ENCODE measurements at regions not wholly inside any gene's neighbourhood (a gene's known extent, or its start where the extent isn't known, plus 50 kb on each side); places are given as distances from the start of the nearest gene placed in this dataset.

GRCh38 chr11:93032580-93032979 lies 63.1 kb downstream of the MTNR1B start:
- H3K4me3 ChIP-seq: no peak overlapping the region
- H2AFZ ChIP-seq (ENCODE audit: low read depth, low read length): no peak overlapping the region
- intact Hi-C loops (cut with micrococcal nuclease): no loop called here
- POLR2A ChIA-PET: no interaction called here
- no peak for DNase-seq (ENCODE audit: extremely low read depth in 1 of 4, low spot score in 3 of 4)
- BruUV-seq (replicated peaks): no TSS peak
- no peaks in the 10 kb centered on the region for H3K9me3 ChIP-seq (replicated peaks; ENCODE audit: control insufficient read depth, insufficient read depth, low read depth, low read length)
- WGBS (ENCODE audit: insufficient coverage, low coverage, missing lambda C conversion rate): 0% methylated on average over 2 of the region's 2 CpGs
- ATAC-seq: no peak
- CTCF ChIA-PET (ENCODE audit: low intra/inter-chr PET ratio): no interaction called here
- H3K4me1 ChIP-seq (replicated peaks in 1 of 2; ENCODE audit: control insufficient read depth in 2 of 2, insufficient read depth in 2 of 2, low read length in 2 of 2): no peaks in the 10 kb centered on the region; a peak in 1 of 5 replicates
- no peak overlapping the region for H3K9ac ChIP-seq (ENCODE audit: insufficient read depth in 1 of 2, low read depth in 2 of 2, low read length in 2 of 2)
- H3K27me3 ChIP-seq (ENCODE audit: control insufficient read depth in 2 of 2, insufficient read depth in 2 of 2, low read length in 2 of 2): no peaks in the 10 kb centered on the region
- no peaks in the 10 kb centered on the region for H3K36me3 ChIP-seq (ENCODE audit: control insufficient read depth, insufficient read depth, low read length)
- TF ChIP-seq CXXC5 (CRISPR knock-in tag; IDR thresholded peaks at IDR 0.05) (no peak), MAFG (tag; conservative IDR thresholded peaks at IDR 0.05) (no peak), FOXM1 (IDR thresholded peaks at IDR 0.05; ENCODE audit: low read depth) (no peak), FOXM1 (CRISPR knock-in tag; IDR thresholded peaks at IDR 0.05; ENCODE audit: low read depth) (no peak), BRF1 (IDR thresholded peaks at IDR 0.05; ENCODE audit: borderline replicate concordance, extremely low read depth, insufficient read length) (no peak), PRPF4 (IDR thresholded peaks at IDR 0.05; ENCODE audit: insufficient read depth, low read depth, low read length, poor library complexity, severe bottlenecking) (no peak), ZNF24 (IDR thresholded peaks at IDR 0.05) (no peak), HOXB6 (CRISPR knock-in tag; IDR thresholded peaks at IDR 0.05; ENCODE audit: borderline replicate concordance) (no peak), EP300 (IDR thresholded peaks at IDR 0.05; ENCODE audit: low read length) (no peak), BMI1 (IDR thresholded peaks at IDR 0.05; ENCODE audit: low read length) (no peak), THAP12 (CRISPR knock-in tag; IDR thresholded peaks at IDR 0.05) (no peak), NR3C1 (CRISPR knock-in tag; IDR thresholded peaks at IDR 0.05) (no peak), NFIX (CRISPR knock-in tag; IDR thresholded peaks at IDR 0.05; ENCODE audit: low read depth) (no peak), ZFP30 (CRISPR knock-in tag; IDR thresholded peaks at IDR 0.05; ENCODE audit: borderline replicate concordance) (no peak), ZNF140 (CRISPR knock-in tag; IDR thresholded peaks at IDR 0.05) (no peak), ESRRB (CRISPR knock-in tag; IDR thresholded peaks at IDR 0.05; ENCODE audit: borderline replicate concordance) (no peak)
- TF ChIP-seq, protein P1, sequence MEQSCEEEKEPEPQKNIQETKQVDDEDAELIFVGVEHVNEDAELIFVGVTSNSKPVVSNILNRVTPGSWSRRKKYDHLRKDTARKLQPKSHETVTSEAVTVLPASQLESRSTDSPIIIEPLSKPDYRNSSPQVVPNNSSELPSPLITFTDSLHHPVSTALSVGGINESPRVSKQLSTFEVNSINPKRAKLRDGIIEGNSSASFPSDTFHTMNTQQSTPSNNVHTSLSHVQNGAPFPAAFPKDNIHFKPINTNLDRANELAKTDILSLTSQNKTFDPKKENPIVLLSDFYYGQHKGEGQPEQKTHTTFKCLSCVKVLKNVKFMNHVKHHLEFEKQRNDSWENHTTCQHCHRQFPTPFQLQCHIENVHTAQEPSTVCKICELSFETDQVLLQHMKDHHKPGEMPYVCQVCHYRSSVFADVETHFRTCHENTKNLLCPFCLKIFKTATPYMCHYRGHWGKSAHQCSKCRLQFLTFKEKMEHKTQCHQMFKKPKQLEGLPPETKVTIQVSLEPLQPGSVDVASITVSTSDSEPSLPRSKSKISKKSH (CRISPR knock-in tag; IDR thresholded peaks at IDR 0.05): no peak
- TF ChIP-seq, protein P2, sequence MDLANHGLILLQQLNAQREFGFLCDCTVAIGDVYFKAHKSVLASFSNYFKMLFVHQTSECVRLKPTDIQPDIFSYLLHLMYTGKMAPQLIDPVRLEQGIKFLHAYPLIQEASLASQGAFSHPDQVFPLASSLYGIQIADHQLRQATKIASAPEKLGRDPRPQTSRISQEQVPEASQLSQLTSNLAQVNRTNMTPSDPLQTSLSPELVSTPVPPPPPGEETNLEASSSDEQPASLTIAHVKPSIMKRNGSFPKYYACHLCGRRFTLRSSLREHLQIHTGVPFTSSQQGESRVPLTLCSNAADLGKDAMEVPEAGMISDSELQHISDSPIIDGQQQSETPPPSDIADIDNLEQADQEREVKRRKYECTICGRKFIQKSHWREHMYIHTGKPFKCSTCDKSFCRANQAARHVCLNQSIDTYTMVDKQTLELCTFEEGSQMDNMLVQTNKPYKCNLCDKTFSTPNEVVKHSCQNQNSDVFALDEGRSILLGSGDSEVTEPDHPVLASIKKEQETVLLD (IDR thresholded peaks at IDR 0.05): no peak
- no peak overlapping the region for H3K27ac ChIP-seq (ENCODE audit: extremely low read depth, low read depth, low read length)
- H3K79me2 ChIP-seq (ENCODE audit: control insufficient read depth, insufficient read depth, low read length): no peaks in the 10 kb centered on the region
- H4K20me1 ChIP-seq (replicated peaks; ENCODE audit: control insufficient read depth, insufficient read depth, low read length): no peaks in the 10 kb centered on the region
- in situ Hi-C loops (cut with MboI): no loop called here
- no peak for FAIRE-seq
- H3K9me1 ChIP-seq (ENCODE audit: control insufficient read depth, insufficient read depth, low read length): no peaks in the 10 kb centered on the region
- H3K4me2 ChIP-seq (ENCODE audit: insufficient read depth, low read length): no peak overlapping the region
